Ascending aorta (tissue), 2 donors: ENCODE measurements at regions not wholly inside any gene's neighbourhood (a gene's known extent, or its start where the extent isn't known, plus 50 kb on each side); places are given as distances from the start of the nearest gene placed in this dataset.

Experiments
- DNase-seq, 2 donors: peaks; one replicate each; pipeline ENCODE4 v3.0.0-alpha.2; 2019; ENCODE audit warnings: low spot score in 2 of 2
- H3K27ac ChIP-seq, 2 donors: fragments of 200-600 bp; sonication (generic); one replicate each; pipeline ENCODE4 v1.5.1; 2016 to 2017; ENCODE audit warnings: mild to moderate bottlenecking in 1 of 2
- H3K27me3 ChIP-seq: fragments of 200-600 bp; sonication (generic); one replicate; pipeline ENCODE4 v1.5.1; 2017
- H3K36me3 ChIP-seq, 2 donors: fragments of 200-600 bp; sonication (generic); one replicate each; pipeline ENCODE4 v1.5.1; 2016
- H3K4me1 ChIP-seq, 2 donors: fragments of 200-600 bp; sonication (generic); one replicate each; pipeline ENCODE4 v1.5.1; 2016 to 2017; ENCODE audit warnings: mild to moderate bottlenecking in 1 of 2
- H3K4me3 ChIP-seq, 2 donors: fragments of 200-600 bp; sonication (generic); one replicate each; pipeline ENCODE4 v1.5.1; 2016 to 2017; ENCODE audit warnings: mild to moderate bottlenecking in 1 of 2
- H3K9me3 ChIP-seq, 2 donors: fragments of 200-600 bp; sonication (generic); one replicate each; pipeline ENCODE4 v1.5.1; 2016
- intact Hi-C: fragments of 100-400 bp; cut with DNase I; formaldehyde crosslinking; loops from one replicate; pipeline ENCODE4 v1.15.1; 2023
- TF ChIP-seq, protein P1 (sequence below), 3 experiments: fragments of 200-600 bp in 2 of 3; fragments of 450-650 bp in 1 of 3; sonication (generic) in 2 of 3; IDR thresholded peaks; one replicate each; pipeline ENCODE4 v1.5.1; 2016 to 2019; ENCODE audit warnings: antibody characterized with exemption in 3 of 3, mild to moderate bottlenecking in 1 of 3, moderate library complexity in 1 of 3

DNA sequence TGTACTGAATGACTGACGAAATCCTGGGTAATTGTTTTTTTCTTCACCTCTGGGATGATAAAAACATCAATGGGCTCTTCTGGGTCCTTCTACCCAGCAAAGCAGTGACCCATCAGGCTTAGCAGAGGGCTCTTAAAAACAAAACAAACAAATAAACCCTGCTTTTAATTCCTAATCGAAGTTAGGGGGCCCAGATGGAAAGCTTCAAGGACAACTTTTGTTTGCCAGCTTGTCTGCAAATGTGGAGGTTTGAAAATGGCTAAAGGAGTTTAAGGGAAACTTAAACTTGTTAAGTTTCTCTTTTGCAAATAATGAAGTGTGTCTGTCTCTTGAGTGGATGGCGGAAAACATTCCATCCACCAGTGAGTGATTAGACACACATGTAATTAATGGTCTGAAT, 327.2 kb downstream of the SATB2 start:
- TF ChIP-seq, protein P1, sequence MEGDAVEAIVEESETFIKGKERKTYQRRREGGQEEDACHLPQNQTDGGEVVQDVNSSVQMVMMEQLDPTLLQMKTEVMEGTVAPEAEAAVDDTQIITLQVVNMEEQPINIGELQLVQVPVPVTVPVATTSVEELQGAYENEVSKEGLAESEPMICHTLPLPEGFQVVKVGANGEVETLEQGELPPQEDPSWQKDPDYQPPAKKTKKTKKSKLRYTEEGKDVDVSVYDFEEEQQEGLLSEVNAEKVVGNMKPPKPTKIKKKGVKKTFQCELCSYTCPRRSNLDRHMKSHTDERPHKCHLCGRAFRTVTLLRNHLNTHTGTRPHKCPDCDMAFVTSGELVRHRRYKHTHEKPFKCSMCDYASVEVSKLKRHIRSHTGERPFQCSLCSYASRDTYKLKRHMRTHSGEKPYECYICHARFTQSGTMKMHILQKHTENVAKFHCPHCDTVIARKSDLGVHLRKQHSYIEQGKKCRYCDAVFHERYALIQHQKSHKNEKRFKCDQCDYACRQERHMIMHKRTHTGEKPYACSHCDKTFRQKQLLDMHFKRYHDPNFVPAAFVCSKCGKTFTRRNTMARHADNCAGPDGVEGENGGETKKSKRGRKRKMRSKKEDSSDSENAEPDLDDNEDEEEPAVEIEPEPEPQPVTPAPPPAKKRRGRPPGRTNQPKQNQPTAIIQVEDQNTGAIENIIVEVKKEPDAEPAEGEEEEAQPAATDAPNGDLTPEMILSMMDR (IDR thresholded peaks at IDR 0.05) = no peak
- Histone ChIP-seq H3K27ac (no peak overlapping the region), H3K4me3 (no peak overlapping the region), H3K36me3 (no peaks in the 10 kb centered on the region), H3K27me3 (no peaks in the 10 kb centered on the region), H3K4me1 (no peaks in the 10 kb centered on the region), H3K9me3 (no peaks in the 10 kb centered on the region)
- DNase-seq = no peak
- intact Hi-C loops = no loop called here

DNA sequence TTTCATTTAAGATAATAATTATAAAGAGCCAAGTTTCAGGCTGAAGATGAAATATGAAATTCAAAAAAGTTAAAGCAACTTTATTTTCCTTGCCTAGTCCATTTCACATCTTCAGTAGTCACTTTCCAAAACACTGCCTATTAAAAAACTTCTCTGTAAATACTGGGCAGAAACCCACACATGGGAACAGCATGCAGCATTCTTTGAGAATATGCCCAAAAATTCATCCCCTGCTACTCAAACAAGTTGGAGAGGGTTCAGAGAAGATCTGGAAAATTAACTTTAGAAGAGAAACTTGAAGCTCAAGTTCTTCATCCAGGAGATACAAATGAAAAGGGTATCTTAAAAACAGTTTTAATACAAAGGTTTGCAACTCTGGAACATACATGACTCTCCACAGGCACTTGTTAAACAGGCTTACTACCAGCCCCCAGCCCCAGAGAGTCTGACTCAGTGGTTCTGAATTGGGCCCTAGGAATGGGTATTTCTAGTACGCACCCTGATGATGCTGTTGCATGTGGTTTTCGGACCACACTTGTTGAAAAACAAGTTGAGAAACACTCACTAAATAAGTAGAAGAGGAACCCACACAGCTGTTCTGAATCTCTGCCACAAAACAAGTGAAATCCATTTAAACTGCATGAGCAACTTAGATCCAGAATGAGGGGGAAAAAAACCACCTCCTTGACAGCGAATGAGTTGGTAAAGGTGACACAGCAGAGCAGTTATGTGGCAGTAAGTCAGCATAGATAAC, 329.1 kb downstream of the SATB2 start:
- Histone ChIP-seq H3K27me3 (no peaks in the 10 kb centered on the region), H3K36me3 (no peaks in the 10 kb centered on the region), H3K4me3 (no peak overlapping the region), H3K9me3 (no peaks in the 10 kb centered on the region), H3K4me1 (no peaks in the 10 kb centered on the region), H3K27ac (no peak overlapping the region)
- TF ChIP-seq, protein P1 (IDR thresholded peaks at IDR 0.05) = no peak
- no peak for DNase-seq
- intact Hi-C loops = no loop called here

DNA sequence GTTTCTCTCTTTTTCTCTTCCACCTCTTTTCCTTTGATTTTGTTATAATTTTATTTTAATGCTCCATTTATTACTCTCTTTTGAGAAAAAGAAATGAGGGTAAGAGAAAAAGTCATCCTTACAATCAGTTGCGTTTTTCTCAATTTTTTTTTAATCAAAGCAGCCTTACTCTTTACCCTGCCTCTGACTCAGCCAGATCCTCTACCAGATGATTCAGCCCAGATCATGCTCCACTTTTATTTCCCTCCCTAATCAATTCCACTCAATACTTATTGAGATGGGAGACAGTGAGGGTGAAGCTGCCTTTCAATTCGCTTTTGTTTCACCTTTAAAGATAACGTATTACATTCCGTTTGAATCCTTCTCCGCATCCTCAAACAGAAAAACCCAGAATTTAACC, 337.9 kb downstream of the SATB2 start:
- no peaks in the 10 kb centered on the region for H3K27me3 ChIP-seq
- no peaks in the 10 kb centered on the region for H3K9me3 ChIP-seq
- TF ChIP-seq, protein P1 (IDR thresholded peaks at IDR 0.05) = no peak
- DNase-seq = no peak
- H3K4me1 ChIP-seq = no peaks in the 10 kb centered on the region
- H3K36me3 ChIP-seq = no peaks in the 10 kb centered on the region
- intact Hi-C loops = no loop called here
- H3K4me3 ChIP-seq = no peak overlapping the region
- no peak overlapping the region for H3K27ac ChIP-seq

DNA sequence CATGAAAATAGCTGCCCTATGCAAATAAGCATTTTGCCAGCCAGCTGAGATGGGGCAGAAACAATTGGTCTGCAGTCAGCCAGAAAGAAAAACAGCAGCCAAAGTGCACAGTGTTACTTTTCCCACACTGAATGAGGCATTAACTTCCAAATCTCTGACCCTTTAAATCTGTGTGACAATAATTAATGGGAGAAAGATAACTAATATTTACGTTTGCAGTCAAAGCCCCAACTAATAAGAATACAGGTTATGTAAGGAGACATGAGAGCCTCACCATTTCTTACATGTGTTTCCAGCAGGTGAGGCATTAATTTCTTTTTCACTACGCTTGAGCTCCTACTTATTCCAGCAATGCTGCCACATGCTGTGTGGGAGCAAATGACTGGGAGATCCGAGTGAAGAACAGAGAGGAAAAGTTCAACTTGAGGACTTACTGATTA, 339.0 kb downstream of the SATB2 start:
- Histone ChIP-seq H3K27me3 (no peaks in the 10 kb centered on the region), H3K9me3 (no peaks in the 10 kb centered on the region), H3K36me3 (no peaks in the 10 kb centered on the region), H3K4me3 (no peak overlapping the region), H3K4me1 (no peaks in the 10 kb centered on the region), H3K27ac (no peak overlapping the region)
- TF ChIP-seq, protein P1 (IDR thresholded peaks at IDR 0.05) = no peak
- intact Hi-C loops = no loop called here
- DNase-seq = no peak

DNA sequence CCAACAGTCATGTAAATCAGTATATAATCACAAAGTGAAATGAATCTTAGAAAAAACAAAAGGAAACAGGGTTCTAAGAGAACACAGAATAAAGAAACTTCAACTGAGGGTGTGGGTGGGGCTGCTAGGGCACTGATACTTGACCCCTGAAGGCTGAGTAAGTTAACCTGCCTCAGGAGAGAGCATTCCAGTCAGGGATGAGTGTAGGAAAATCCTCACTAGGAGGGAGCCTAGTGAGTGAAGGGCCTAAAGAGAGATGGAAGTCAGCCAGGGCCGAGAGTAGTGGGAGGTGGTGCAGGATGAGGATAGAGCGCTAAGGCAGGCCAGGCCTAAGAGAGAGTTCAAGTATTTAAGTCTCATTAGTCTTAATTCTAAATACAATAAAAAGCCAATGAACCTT, 342.6 kb downstream of the SATB2 start:
- Histone ChIP-seq H3K27ac (no peak overlapping the region), H3K9me3 (no peaks in the 10 kb centered on the region), H3K4me3 (no peak overlapping the region), H3K4me1 (no peaks in the 10 kb centered on the region), H3K27me3 (no peaks in the 10 kb centered on the region), H3K36me3 (no peaks in the 10 kb centered on the region)
- intact Hi-C loops = no loop called here
- no peak for DNase-seq
- TF ChIP-seq, protein P1 (IDR thresholded peaks at IDR 0.05) = no peak
